ENCODE measurements at regions not wholly inside any gene's neighbourhood (a gene's known extent, or its start where the extent isn't known, plus 50 kb on each side); places are given as distances from the start of the nearest gene placed in this dataset.

DNA sequence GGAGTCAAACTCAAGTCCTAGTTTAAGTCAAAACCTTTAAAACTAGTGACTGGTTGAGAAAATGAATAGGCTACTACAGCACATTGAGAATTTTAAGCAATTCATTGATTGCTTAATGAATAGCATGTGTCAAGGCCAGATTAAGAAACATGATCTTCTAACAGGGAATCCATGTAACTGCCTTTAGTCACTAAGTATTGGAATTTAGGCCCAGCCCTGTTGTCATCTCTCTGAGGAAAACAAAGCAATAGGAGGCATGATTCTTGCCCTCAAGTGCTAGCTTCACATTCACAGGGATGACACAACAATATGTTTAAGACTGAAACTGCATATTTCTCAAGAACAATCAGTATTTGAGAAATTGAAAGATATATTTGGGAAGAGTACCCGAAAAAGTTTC is 70.0 kb upstream of the PTGS2 start:
- no peak for TF ChIP-seq CTCF (IDR thresholded peaks at IDR 0.05)
- ATAC-seq (ENCODE audit: low FRiP score) = no peak
- DNase-seq (ENCODE audit: low spot score) = no peak

- no peak for DNase-seq (ENCODE audit: low spot score)
- no peak for ATAC-seq (ENCODE audit: low FRiP score)
- no peak for TF ChIP-seq CTCF (IDR thresholded peaks at IDR 0.05)
These were observed 69.6 kb upstream of the PTGS2 start for GRCh38 chr1:186749820-186750219.

GRCh38 chr1:186747661-186748060 is 67.4 kb upstream of the PTGS2 start:
- ATAC-seq (ENCODE audit: low FRiP score) = no peak
- no peak for DNase-seq (ENCODE audit: low spot score)
- no peak for TF ChIP-seq CTCF (IDR thresholded peaks at IDR 0.05)

- ATAC-seq (ENCODE audit: low FRiP score) = no peak
- no peak for DNase-seq (ENCODE audit: low spot score)
- TF ChIP-seq CTCF (IDR thresholded peaks at IDR 0.05) = no peak
These were observed 65.4 kb upstream of the PTGS2 start for GRCh38 chr1:186745531-186746146.

DNA sequence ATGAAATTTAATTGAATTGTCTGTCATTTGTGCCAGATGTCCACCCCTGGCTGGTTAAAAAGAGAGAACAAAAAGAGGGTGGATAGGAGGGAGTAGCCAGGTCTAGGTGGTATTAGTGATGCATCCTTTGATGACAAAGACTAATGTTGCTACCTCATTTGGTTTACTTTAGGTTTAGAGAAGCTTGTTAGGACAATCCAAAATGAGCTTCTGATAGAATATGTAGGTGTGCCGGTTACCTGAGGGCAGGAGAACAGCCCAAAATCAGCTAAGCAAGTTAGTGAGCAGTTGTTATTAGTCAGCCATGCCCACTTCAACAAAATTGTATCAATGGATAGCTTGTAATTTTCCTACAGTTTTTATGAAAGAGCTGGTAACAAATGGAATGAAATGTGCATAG is 61.4 kb upstream of the PTGS2 start:
- ATAC-seq (ENCODE audit: low FRiP score) (no peak), DNase-seq (ENCODE audit: low spot score) (no peak)
- no peak for TF ChIP-seq CTCF (IDR thresholded peaks at IDR 0.05)

- TF ChIP-seq CTCF (IDR thresholded peaks at IDR 0.05) = no peak
- ATAC-seq (ENCODE audit: low FRiP score) (no peak), DNase-seq (ENCODE audit: low spot score) (no peak)
These were observed 60.1 kb upstream of the PTGS2 start for GRCh38 chr1:186740324-186740723.

DNA sequence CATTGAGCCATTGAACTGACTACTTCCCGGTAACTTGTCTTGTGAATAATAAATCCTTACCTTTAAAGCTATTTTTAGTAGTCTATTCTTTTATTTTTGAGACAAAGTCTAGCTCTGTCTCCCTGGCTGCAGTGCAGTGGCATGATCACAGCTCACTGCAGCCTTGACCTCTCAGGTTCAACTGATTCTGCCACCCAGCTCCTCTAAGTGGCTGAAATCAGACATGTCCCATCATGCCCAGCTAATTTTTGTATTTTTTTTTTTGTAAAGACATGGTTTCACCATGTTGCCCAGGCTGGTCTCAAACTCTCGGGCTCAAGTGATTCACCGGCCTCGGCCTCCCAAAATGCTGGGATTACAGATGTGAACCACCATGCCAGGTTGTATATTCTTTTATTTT is 59.3 kb upstream of the PTGS2 start:
- DNase-seq (ENCODE audit: low spot score) (no peak), ATAC-seq (ENCODE audit: low FRiP score) (no peak)
- TF ChIP-seq CTCF (IDR thresholded peaks at IDR 0.05) = no peak

All from omental fat pad (tissue), 3 donors.